ENCODE measurements at regions not wholly inside any gene's neighbourhood (a gene's known extent, or its start where the extent isn't known, plus 50 kb on each side); places are given as distances from the start of the nearest gene placed in this dataset.

DNA sequence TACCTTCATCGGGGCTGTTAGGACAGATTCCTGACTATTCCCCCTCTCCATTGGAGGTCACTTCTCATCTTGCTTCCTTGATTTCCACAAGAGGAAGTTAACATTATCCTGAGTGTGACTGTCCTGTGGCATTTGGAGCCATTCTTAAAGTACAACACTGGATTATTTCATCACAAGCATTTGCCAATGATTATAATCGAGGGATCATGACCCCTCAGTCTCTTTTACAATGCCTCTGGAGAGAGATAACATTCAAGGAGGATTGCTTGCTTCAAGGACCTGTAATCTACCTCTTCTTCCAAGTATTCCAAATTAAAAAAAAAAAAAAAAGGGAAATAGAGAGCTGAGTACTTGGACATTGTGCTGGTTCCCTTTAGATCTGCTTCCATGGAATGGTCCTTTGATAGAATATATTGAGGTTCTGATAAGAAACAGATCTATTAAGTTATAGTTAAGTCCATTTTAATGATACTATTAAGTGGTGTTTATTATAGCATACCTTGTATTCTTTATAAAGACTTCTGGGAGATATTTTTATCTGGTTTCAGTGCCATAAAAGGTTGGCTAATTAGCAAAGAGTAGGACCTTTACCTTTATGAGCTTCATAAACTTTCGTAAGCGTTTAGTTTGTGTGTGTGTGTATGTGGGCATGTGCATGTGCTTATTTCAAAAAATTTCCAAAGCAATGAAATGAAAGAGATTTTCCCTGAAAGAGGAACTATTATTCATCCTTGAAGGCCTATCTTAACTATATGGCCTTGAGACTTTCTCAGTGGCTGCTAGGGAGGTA lies 469.1 kb downstream of the DHX35 start:
- H3K27me3 Mint-ChIP-seq (ENCODE audit: low read depth), result no peaks in the 10 kb centered on the region

DNA sequence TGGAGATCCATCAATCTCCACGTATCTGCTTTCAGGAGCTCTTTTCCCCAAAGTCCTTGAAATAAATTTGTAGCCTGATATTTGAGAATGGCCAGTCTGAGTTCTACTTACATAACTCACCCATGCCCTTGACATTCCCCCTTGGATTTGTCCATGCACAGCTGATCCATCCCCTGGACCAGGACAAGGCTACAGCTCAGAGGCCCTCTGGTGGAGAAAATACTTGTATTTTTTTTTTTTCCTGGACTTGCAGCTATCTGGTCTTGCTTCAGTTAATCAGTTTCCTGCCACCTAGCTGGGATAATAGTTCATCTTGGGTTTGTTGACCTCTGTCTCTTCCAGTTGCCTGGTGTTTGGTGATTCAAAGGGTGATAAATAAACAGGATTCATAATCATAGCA lies 467.6 kb downstream of the DHX35 start:
- Mint-ChIP-seq H3K4me3 (no peak overlapping the region), H3K27me3 (ENCODE audit: low read depth) (no peaks in the 10 kb centered on the region), H3K4me1 (no peaks in the 10 kb centered on the region), H3K9me3 (peaks cover 3% of the 10 kb centered on the region), H3K27ac (no peak overlapping the region), H3K36me3 (no peaks in the 10 kb centered on the region)
- TF ChIP-seq, protein P1, sequence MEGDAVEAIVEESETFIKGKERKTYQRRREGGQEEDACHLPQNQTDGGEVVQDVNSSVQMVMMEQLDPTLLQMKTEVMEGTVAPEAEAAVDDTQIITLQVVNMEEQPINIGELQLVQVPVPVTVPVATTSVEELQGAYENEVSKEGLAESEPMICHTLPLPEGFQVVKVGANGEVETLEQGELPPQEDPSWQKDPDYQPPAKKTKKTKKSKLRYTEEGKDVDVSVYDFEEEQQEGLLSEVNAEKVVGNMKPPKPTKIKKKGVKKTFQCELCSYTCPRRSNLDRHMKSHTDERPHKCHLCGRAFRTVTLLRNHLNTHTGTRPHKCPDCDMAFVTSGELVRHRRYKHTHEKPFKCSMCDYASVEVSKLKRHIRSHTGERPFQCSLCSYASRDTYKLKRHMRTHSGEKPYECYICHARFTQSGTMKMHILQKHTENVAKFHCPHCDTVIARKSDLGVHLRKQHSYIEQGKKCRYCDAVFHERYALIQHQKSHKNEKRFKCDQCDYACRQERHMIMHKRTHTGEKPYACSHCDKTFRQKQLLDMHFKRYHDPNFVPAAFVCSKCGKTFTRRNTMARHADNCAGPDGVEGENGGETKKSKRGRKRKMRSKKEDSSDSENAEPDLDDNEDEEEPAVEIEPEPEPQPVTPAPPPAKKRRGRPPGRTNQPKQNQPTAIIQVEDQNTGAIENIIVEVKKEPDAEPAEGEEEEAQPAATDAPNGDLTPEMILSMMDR (IDR thresholded peaks at IDR 0.05; ENCODE audit: unreplicated experiment), result peak; percentile 24
- DNase-seq (ENCODE audit: low spot score in 2 of 2, unreplicated experiment in 2 of 2), result no peak

More for the DNA sequence above, 469.1 kb downstream of the DHX35 start:
- DNase-seq (ENCODE audit: low spot score in 2 of 2, unreplicated experiment in 2 of 2), result no peak
- TF ChIP-seq, protein P1 (IDR thresholded peaks at IDR 0.05; ENCODE audit: unreplicated experiment), result no peak
- no peaks in the 10 kb centered on the region for H3K4me1 Mint-ChIP-seq
- no peak overlapping the region for H3K4me3 Mint-ChIP-seq
- no peaks in the 10 kb centered on the region for H3K36me3 Mint-ChIP-seq
- no peak overlapping the region for H3K27ac Mint-ChIP-seq
- H3K9me3 Mint-ChIP-seq, result peaks cover 3% of the 10 kb centered on the region

DNA sequence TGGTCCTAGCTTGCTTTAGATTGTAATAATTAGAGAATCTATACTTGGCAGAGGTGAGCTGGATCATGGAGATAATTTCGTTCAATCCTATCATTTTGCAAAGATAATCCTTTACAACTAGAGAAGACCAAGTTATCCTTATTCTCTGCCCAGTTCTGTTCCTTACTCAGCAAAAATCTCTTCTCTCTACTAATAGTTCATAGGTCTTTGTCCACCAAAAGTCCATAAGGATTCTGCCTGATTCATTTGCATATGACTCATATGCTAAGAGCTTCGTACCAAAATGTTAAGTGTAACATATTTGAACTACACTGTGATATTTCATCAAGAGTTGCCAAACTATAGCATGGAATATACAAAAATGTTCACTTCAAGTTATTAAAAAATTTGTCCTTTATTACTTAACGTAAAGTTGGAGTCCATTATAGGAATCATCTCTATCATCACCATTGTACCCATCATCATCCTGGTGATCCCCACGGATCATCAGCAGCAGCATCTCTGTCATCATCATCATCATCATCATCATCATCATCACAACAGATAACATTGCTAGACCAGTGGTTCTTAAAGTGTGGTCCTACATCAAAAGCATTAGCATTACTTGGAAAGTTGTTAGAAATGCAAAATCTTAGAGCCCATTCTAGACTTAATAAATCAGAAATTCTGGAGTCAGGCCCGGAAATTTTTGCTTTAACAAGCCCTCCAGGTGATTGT lies 463.0 kb downstream of the DHX35 start:
- TF ChIP-seq, protein P1 (IDR thresholded peaks at IDR 0.05; ENCODE audit: unreplicated experiment), result no peak

DNA sequence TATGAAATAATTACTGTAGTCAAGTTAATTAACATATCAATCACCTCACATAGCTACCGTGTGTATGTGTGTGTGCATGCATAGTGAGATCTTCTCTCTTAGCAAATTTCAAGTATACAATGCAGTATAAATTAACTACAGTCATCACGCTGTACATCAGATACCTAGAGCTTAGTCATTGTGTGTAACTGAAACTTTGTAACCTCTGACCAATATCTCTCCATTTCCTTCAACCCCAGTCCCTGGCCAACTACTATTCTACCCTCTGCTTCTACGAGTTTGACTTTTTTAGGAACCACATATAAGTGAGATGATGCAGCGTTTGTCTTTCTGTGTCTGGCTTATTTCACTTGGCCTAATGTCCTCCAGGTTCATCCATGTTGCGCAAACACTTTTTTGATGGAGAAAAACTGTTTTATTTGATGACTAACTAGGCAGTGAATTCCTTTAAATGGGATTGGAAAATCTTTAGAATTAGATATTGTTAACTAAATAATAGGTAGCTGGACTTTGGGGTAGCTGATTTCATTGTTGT lies 459.5 kb downstream of the DHX35 start:
- no peaks in the 10 kb centered on the region for H3K9me3 Mint-ChIP-seq
- H3K27ac Mint-ChIP-seq, result no peak overlapping the region
- H3K4me3 Mint-ChIP-seq, result no peak overlapping the region
- H3K27me3 Mint-ChIP-seq (ENCODE audit: low read depth), result peaks cover 3% of the 10 kb centered on the region
- TF ChIP-seq, protein P1 (IDR thresholded peaks at IDR 0.05; ENCODE audit: unreplicated experiment), result no peak
- no peak for DNase-seq (ENCODE audit: low spot score in 2 of 2, unreplicated experiment in 2 of 2)
- no peaks in the 10 kb centered on the region for H3K36me3 Mint-ChIP-seq
- no peaks in the 10 kb centered on the region for H3K4me1 Mint-ChIP-seq

More for the DNA sequence above, 463.0 kb downstream of the DHX35 start:
- H3K27ac Mint-ChIP-seq, result no peak overlapping the region
- no peak for DNase-seq (ENCODE audit: low spot score in 2 of 2, unreplicated experiment in 2 of 2)
- H3K4me1 Mint-ChIP-seq, result no peaks in the 10 kb centered on the region
- no peaks in the 10 kb centered on the region for H3K36me3 Mint-ChIP-seq
- no peak overlapping the region for H3K4me3 Mint-ChIP-seq
- H3K27me3 Mint-ChIP-seq (ENCODE audit: low read depth), result no peaks in the 10 kb centered on the region
- H3K9me3 Mint-ChIP-seq, result no peaks in the 10 kb centered on the region

DNA sequence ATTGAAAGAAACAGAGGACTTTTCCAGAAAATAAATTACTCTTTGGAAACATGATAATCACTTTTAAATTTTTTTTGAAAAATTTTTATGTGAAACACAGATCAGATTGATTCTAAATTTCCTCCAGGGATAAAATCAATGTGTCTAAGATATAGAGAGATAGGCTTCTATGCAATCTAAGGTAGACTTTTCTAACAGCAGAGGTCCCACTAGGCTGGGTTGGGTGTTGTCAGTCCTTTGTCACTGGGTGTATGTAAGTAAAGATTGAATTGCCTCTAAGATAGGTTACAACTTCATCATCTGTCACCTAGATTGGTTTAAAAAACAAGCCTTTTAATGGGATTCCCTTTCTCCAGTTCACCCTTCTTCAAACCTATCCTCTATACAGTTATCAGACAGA lies 449.9 kb downstream of the DHX35 start:
- Mint-ChIP-seq H3K27ac (no peak overlapping the region), H3K9me3 (no peaks in the 10 kb centered on the region), H3K36me3 (no peaks in the 10 kb centered on the region), H3K4me1 (no peaks in the 10 kb centered on the region), H3K27me3 (ENCODE audit: low read depth) (peaks cover 9% of the 10 kb centered on the region), H3K4me3 (no peak overlapping the region)
- TF ChIP-seq, protein P1 (IDR thresholded peaks at IDR 0.05; ENCODE audit: unreplicated experiment), result no peak
- no peak for DNase-seq (ENCODE audit: low spot score in 2 of 2, unreplicated experiment in 2 of 2)

Measured in mesothelial cell of epicardium (in vitro differentiated cells).